Epithelial cell of esophagus (primary cell): ENCODE measurements at regions not wholly inside any gene's neighbourhood (a gene's known extent, or its start where the extent isn't known, plus 50 kb on each side); places are given as distances from the start of the nearest gene placed in this dataset.
A peak's percentile ranks its signal among the peaks of the same experiment; 100 is the strongest.

Experiments
- DNase-seq: peaks from one replicate; pipeline ENCODE4 v3.0.0; 2010; ENCODE audit warnings: low read depth
- H3K4me3 ChIP-seq: 2 replicates; pipeline ENCODE4 v1.5.1; 2011; ENCODE audit warnings: mild to moderate bottlenecking, low read length, control low read depth
- CTCF ChIP-seq: IDR thresholded peaks from 2 replicates; pipeline ENCODE4 v1.5.1; 2011; ENCODE audit warnings: low read depth, mild to moderate bottlenecking, low read length, control low read depth, inconsistent platforms; ENCODE audit not compliant: insufficient read depth; ENCODE audit errors: missing control alignments

- no peak for TF ChIP-seq CTCF
- no peak overlapping the region for H3K4me3 ChIP-seq
- DNase-seq: no peak
Measured at GRCh38 chr5:2137444-2138050, 254.8 kb upstream of the IRX4 start.

GRCh38 chr5:2136728-2137333, 254.1 kb upstream of the IRX4 start:
- no peak for TF ChIP-seq CTCF
- no peak for DNase-seq
- no peak overlapping the region for H3K4me3 ChIP-seq

- no peak overlapping the region for H3K4me3 ChIP-seq
- no peak for DNase-seq
- no peak for TF ChIP-seq CTCF
Measured at GRCh38 chr5:2135833-2136232, 253.1 kb upstream of the IRX4 start.

- no peak for DNase-seq
- no peak for TF ChIP-seq CTCF
- H3K4me3 ChIP-seq: no peak overlapping the region
Measured at GRCh38 chr5:2135354-2135753, 252.6 kb upstream of the IRX4 start.

GRCh38 chr5:2134543-2135292, 252.0 kb upstream of the IRX4 start:
- H3K4me3 ChIP-seq: no peak overlapping the region
- no peak for TF ChIP-seq CTCF
- DNase-seq: peak; percentile 2

- no peak for TF ChIP-seq CTCF
- no peak for DNase-seq
- H3K4me3 ChIP-seq: no peak overlapping the region
Measured at GRCh38 chr5:2133936-2134335, 251.2 kb upstream of the IRX4 start.
